ENCODE measurements at regions not wholly inside any gene's neighbourhood (a gene's known extent, or its start where the extent isn't known, plus 50 kb on each side); places are given as distances from the start of the nearest gene placed in this dataset.

DNA sequence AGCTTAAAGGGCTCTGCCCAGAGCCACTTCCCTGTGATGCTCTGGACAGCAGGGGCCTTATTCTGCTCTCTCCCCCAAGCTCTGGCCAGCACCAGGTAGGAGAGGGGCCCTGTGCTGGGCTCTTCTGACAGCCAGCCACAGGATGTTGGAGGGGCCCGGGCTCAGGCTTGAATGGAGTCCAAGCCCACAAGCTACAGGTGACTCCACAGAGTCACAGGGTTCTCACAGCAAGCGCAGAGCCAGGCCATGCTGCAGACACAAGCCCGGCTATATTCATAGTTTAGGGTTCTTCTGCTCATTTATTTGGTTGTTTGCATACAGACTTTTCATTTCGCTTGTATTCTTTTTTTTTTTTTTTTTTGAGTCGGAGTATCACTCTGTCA is 1392.8 kb downstream of the BRD1 start:
- no peak for DNase-seq (ENCODE audit: low read depth in 3 of 3)

DNA sequence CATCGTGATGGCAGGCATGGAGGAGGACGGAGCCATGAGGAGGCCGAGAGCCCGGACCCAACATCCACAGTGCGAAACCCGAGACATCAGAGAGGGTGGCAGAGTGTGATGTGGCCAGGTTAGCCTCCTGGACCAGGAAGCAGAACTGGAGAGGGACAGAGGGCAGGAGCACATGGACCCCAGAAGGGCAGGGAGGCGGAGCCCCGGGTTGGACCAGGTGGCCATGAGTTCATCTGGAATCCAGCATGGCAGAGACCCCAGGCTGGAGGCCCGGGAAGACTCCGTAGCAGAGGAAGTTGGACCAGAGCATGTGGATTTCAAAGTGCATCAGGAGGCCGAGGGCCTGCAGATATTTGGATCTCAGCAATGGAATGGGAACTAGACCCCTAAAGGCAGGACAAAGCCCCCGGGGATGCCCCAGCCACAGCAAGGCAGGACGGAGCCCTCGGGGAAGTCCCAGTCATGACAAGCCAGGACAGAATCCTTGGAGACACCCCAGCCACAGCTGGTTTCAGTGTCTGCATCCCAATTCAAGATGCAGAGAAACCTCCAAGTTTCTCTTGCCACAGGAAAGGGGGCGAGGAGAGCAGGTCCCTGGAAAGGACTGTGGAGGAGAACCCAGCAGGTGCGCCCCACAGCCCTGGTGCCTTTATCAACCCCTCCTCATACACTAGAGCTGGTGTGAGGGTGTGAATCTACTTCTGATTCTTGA is 1393.4 kb downstream of the BRD1 start:
- DNase-seq (ENCODE audit: low read depth in 3 of 3), result no peak

DNA sequence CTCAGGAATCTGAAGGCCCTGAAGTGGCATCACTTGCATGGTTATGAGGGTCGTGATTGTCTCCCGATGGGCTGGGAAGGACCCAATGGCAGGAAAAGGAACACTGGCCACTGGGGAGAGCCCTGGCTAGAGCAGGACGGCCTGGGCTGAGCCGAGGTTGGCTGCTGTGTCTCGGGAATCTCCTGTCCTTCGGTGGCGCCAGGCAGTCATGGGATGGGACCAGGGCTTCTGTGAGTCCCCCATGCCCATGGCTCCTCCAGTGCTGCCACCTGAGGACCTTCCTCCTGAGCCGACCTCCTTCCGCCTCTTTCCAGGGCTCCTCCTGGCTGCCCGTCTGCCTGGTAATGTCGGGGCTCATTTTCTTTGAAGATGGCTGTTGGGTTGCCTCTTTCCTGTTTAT is 1394.0 kb downstream of the BRD1 start:
- DNase-seq (ENCODE audit: low read depth in 3 of 3), result no peak

DNA sequence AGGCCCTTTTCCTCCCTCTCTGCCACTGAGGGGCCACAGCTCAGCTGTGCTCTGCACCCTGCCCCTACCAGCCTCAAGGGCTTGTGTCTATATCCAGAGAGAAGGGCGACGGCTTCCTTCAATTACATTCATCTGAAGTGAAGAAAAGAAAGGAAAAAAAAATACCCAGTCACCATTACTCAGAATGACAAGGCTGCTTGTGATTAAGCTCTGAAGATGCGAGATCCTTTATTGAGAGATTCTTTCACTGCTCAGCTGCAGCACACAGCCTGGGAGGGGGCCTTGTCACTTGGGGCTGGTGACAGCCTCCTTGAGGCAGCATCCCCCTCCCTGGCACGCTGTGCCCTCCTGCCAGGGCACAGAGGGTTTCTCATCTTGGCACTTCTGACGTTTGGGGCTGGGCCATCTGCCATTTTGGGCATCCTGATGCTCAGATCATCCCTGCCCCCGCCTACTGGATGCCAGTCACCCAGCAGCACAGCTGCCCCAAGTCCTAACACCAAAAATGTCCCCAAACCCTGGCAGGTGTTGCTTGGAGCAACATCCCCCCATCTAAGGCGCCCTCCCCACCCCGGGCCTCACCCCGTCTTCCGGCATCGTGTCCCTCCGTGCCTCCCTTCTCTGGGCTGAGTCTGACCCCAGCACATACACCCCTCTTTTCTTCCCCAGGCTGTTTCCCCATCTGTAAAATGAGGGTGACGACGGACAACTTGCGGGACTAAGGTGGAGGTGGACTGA is 1394.7 kb downstream of the BRD1 start:
- no peak for DNase-seq (ENCODE audit: low read depth in 3 of 3)

DNA sequence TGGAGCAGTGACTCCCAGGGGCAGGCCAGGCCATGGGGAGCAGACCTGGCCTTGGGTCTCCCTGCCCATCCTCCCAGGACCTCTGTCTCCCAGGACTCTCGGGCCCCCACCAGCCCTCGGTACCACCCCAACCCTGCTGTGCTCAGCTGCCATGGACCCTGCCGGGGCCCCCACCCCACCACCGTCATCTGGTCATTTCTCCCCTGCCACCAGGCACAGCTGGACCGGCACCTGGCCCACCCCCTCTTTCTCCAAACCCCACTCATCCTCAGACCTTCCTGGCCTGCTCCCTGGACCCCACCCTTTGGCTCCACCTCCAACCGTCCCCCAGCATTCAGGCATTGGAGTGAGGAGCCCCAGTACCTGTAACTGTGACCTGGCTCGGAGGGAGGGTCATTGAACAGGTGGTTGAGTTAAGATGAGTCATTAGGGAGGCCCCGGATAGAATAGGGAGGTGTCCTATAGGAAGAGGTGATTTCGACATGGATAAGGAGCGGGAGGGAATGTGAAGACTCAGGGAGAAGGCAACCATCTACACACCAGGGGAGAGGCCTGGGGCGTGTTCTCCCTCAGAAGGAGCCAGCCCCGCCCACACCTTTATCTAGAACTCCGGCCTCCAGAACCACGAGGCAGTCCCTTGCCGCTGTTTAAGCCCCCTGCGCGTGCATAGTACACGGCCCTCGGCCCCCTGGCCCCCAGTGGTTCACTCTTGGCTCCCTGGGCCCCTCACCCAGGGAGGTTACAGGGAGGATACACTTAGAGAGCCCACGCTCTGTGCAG is 1395.9 kb downstream of the BRD1 start:
- DNase-seq (ENCODE audit: low read depth in 3 of 3), result no peak

DNA sequence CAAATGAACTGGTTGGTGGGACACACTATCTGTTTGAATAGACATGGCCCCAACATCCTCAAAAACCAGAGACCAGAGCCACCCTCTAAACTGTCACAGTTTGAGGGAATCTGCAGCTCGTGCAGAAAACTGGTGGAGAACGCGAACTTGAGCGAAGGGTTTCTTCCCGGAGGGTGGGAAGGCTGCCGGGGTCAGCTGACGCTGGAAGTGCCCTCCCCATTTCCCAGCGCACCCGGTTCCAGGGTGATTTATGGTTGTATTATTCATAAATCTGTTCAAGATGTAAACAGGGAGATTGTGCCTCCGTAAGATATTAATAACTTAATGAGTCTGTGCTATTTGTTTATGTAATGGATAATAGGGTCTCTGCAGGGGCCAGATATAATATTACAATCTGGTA is 1396.7 kb downstream of the BRD1 start:
- DNase-seq (ENCODE audit: low read depth in 3 of 3), result no peak

DNA sequence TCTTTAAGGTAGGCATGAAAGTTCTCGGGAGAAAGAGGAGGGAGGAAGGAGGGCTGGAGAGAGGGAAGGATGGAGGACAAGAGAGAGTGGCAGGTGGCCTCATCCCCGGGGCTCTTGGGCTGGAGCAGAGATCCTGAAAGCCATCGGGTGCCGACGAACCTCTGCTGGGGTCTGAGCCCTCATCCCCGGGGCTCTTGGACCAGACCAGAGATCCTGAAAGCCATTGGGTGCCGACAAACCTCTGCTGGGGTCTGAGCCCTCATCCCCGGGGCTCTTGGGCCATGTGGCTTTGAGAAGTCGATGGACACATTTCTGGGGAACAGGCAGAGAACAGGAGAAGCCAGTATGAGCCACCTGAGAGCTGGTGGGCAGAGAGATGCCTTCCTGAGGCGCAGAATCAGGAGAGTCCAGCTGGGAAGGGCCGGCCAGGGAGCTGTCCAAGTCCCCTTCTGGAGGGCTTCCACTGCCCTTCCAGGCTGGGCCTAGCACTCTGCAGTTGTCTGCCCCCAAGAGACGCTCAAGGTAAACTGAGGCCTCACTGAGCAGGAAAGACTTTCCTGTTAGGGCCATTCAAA is 1398.1 kb downstream of the BRD1 start:
- no peak for DNase-seq (ENCODE audit: low read depth in 3 of 3)

DNA sequence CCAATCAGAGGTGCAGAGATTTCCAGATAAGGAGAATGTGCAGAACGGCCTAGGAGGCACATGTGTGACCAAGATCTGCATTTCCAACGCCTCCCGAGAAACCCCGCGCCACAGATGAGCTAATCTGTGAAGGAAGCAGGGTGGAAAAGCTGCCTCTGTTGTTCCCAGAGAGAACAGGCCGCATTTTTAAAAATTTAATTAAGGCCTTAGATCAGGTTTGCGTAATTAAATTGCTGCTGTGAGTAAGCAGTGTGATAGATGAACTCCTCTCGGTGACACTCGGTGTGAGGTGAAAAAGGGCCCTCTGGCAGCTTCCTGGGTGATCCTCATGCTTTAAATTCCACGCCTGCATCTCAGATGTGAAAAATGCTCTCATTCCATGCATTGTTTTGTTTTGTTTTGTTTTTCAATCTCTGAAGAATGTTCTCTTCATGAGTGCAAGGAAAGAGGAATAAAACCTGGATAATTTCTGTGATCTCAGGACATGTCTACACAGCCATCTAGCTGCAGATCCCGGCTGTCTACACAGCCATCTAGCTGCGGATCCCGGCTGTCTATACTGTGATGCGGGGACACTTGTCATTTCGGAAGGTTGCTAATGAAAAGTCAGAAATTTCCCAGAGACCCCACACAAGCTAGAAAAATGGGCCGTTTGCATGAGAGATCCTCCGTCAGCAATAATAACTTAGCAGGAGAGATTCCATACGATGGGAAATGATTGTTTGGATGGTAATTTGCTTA is 1398.9 kb downstream of the BRD1 start:
- DNase-seq (ENCODE audit: low read depth in 3 of 3), result no peak

DNA sequence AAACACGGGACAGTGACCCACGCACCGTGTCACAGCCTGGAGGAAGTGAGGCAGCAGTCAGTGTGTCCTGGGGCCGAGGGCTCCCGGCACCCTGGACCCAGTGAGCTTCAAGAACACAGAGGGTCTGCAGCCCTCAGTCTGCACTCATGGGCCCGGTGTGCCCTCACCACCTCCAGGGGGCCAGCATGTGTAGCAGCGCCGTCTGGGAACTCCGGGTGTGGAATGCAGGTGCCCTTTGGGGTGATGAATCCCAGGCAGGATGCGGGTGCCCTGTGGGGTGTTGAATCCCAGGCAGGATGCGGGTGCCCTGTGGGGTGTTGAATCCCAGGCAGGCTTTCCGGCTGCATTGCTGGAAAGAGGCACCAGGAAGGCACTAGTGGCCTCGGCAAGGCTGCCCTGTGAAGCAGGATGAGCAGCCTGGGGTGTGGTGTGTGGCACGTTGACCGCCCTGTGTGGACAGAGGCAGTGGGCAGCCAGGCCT is 1399.9 kb downstream of the BRD1 start:
- no peak for DNase-seq (ENCODE audit: low read depth in 3 of 3)

DNA sequence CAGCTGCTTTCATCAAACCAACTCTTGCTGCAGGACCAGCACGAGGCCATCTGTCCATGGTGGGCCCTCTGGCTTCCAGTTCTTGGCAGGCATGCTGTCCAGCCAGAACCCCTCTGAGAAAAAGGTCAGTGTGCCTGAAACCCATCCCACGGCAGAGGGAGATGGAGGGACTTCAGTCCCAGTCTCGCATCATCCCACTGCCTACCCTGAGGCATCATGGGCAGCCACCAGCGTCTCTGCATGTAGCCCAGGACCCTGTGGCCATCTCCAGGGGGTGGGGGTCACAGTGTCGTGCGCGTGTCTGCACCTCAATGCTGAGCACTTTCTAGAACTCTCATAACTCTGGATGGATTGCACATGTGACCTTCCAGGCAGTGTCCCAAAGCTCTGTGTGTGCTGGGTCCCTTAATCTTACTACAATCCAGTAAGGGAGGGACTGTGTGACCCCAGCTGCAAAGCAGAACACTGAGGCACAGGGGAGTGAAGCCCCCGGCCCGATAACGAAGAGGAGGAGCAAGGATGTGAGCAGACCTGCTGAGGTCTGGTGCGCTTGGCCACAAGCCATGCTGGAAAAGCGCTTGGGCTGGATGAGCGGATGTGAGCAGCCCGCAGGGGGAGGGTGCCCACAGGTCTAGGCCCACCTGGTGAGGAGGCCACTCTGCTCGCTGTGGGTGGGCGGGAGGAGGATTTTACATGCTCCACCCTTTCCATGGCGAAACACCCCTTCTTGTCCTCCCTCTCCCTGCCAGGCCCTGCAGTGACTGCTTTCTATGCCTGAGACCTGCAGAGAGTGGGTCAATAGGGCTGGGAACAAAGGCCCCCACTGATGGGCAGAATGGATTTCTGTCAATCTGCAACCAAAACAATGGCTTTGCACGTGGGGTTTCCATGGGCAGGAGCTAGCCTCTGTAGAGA is 1401.0 kb downstream of the BRD1 start:
- DNase-seq (ENCODE audit: low read depth in 3 of 3), result no peak

DNA sequence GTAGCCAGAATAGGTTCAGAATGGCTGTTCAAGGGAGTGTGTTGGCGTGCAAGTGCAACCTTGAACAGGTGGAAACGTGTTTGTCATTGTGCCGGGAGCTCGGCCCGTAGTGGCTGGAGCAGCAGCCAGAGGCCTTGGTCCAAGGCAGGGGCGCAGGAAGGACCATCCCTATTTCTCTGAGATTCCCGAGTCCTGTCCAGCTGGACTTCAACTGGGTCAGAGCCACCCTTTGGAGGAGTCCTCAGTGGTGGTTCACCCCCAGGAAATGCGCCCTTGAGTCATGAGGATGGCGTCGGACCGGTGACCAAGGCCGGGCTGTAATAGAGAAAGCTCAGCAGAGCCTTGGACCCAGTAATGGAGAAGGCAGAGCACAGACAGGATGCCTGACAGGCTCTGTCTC is 1402.0 kb downstream of the BRD1 start:
- DNase-seq (ENCODE audit: low read depth in 3 of 3), result no peak

DNA sequence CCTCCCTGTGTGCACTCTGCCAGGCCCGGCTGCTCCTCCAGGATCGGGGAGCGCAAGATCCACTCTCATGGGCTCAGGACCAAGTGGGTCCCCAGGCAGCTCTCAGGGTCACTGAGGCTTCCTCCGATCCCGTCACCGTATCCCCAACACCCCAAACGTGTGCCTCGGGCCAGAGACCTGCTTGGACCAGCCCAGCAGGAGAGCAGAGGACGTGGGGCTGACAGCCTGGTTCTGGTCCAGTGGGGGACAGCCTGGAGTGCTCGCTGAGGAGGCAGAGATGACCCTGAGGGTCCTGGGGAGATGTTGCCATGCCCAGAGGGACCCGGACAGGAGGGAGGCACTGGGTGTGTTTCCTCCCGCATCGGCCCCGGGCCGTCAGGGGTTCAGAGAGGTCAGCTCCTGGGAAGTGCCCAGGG is 1402.6 kb downstream of the BRD1 start:
- no peak for DNase-seq (ENCODE audit: low read depth in 3 of 3)

DNA sequence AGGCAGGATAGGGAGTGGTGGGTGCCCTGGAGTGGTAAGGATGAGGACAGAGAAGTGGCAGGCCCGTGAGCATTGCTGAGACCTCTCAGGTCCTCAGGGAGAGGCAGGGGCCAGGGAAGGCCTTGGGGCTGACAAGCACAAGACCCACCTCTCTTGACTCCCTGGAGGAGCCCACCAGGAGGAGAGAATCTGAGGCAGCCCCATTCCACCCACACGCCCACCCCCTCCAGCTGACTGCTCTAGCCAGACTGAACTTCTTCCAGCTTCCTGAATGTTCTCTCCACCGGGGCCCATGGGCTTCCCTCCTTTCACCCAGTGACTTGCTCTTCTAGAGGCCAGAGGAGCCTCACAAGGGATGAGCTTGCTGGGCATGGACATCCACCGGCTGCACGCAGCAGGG is 1403.0 kb downstream of the BRD1 start:
- no peak for DNase-seq (ENCODE audit: low read depth in 3 of 3)

DNA sequence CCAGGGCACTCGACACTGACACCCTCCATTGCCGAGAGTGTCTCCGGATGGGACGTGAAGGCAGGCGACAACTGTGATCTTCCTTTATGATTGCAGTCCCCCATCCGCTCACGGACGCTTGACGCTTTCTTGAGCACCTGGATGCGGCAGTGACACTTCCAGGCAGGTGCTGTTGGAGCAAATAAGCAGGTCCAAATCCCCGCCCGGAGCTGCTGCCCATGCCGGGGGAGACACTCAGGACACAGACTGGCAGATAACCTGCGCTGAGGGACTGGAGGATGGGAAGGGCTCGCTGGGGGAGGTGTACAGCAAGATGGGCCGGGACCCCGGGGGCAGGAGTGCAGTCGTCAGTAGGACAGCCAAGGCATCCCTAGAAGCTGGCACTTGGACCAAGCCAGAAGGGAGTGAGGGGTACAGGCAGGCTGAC is 1403.5 kb downstream of the BRD1 start:
- no peak for DNase-seq (ENCODE audit: low read depth in 3 of 3)

DNA sequence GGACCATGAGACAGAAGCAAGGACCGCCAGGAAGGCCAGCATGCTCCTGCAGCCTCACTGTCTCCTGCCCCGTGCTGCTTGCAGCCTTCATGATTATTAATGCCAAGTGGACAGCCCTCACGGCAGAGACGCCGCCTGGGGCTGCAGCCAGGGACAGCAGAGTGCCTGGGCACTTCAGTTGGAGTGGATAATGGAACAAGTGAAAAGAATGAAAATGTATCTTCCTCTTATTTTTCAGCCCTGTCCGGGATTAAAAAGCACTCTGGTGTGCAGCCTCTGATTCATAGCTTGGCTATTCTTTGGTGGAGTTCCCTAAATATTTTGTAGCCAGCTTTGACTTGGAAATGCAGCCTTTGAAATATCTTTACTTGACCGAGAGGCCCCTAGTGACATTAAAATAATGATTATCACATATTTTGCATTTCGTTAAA is 1404.2 kb downstream of the BRD1 start:
- no peak for DNase-seq (ENCODE audit: low read depth in 3 of 3)

DNA sequence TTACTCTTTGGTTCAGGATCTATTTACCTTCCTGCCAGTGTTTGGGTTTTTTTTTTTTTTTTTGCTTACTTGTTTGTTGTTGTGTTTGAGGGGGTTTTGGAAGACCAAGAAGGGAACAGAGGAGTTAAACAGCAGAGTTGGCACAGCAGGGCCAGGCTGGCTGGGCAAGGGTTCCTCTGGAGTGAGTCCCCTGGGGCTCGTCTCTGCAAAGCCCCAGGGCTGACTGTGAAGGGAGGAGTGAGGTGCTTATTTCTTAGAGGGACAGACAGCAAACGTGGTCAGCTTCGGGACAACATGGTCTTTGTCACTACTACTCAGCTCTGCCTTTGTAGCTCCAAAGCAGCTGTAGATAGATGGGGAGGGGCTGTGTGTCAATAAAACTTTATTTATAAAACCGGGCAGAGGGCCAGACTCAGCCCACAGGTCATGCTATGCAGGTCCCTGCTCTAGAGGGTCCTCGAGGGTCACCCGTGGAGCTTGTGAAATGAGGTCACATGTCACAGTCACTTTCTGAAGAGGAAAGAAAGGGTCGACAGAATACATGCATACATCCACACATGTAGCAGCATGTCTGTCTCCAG is 1404.7 kb downstream of the BRD1 start:
- no peak for DNase-seq (ENCODE audit: low read depth in 3 of 3)

DNA sequence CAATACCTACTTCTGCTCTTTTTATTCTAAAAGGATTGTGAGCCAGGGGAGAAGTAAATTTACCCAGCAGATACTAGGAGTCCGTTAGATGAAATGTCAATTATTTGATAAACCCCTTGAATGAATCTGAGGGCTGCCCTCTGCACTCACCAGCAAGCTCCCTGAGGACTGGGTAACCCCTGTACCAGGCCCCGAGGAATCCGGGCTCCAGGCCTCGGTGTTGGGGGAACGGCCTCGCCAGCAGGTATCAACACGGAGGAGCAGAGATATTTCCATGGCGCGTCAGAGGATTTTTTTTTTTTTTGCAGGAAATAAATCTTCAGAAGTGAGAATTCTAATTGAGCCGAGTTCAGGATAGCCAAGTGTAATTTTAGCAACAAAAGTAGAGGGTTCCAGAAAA is 1408.8 kb downstream of the BRD1 start:
- no peak for DNase-seq (ENCODE audit: low read depth in 3 of 3)

DNA sequence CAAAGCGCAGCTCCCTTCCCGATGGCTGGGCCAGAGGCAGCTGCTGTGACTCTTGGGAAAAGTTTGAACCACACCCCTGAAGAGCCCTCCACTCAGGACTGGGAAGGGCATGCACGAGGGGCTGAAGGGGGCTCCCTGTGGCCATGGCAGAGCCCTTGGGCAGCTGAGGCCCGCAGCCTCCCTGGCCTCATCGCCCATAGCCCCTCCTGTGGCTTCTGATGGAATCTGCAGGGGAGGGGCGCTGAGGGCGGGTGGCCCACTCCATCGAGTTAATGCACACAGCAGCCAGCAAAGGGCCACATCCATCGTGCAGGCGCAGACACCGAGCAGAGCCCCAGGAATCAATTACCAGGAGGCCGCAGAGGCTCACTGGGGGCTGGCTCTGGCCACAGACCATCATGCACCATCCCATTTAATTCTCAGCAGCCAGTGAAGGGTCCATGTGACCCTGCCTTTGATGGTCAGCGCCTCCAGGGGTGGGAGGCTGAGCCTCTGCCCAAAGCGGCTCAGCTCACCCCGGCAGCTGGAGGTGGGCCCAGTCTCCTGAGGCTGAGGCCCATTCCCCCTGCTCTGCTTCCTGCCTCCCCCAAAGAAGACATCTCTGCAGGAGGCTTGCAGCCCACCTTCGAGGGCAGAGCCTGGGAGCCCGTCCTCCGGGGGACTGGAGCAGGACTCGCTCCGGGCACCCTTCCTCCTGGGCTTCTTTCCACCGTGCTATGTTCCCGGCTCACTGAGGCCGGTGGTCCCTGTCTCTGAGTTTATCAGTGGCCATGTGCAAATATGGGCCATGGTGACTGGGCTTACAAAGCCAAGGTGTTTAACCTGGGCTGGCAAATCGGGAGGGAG is 1410.2 kb downstream of the BRD1 start:
- DNase-seq (ENCODE audit: low read depth in 3 of 3), result no peak
